ENCODE measurements at regions not wholly inside any gene's neighbourhood (a gene's known extent, or its start where the extent isn't known, plus 50 kb on each side); places are given as distances from the start of the nearest gene placed in this dataset.

GRCh38 chr12:65536876-65537681 lies 258.6 kb downstream of the MSRB3 start:
- TF ChIP-seq CTCF (IDR thresholded peaks at IDR 0.05) (no peak), MAX (CRISPR knock-in tag; IDR thresholded peaks at IDR 0.05) (no peak), SP1 (CRISPR knock-in tag; conservative IDR thresholded peaks at IDR 0.05) (no peak), ESRRA (CRISPR knock-in tag; IDR thresholded peaks at IDR 0.05; ENCODE audit: borderline replicate concordance) (no peak), TEAD1 (CRISPR knock-in tag; IDR thresholded peaks at IDR 0.05) (no peak)
